Medulla oblongata (tissue), 1 donor: ENCODE measurements at regions not wholly inside any gene's neighbourhood (a gene's known extent, or its start where the extent isn't known, plus 50 kb on each side); places are given as distances from the start of the nearest gene placed in this dataset.
"Not testable (repeated sequence)": the region's sequence is repeated elsewhere in the genome, so short reads cannot be mapped to it uniquely, and the experiment has no call there.

Experiments used
- DNase-seq: peaks from one replicate; pipeline ENCODE4 v3.0.0-alpha.2; 2015; ENCODE audit errors: extremely low spot score

GRCh38 chr18:4544142-4544541, 89.0 kb upstream of the DLGAP1 start:
- DNase-seq: no peak

DNA sequence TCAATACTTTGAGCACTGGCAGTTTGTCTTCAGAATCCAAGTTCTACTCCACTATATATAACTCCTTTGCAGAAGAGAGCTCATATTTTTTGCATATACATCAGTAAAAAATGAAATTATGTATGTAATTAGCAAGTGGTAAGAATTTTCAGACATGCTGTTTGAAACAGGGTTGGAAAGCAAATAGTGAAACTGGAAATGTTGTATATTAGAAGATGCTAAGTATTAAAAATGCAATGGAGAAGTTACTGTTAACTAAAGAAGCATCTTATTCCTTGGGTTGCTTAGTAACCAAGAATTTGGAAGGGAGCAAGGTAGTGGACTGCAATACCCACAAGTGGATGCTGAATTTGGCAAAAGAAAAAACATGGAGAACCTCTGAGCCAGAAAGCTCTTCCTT, 88.6 kb upstream of the DLGAP1 start:
- no peak for DNase-seq

- DNase-seq: no peak
Measured at GRCh38 chr18:4541588-4541987, 86.5 kb upstream of the DLGAP1 start.

- DNase-seq: no peak
Measured at GRCh38 chr18:4536447-4536846, 81.3 kb upstream of the DLGAP1 start.

DNA sequence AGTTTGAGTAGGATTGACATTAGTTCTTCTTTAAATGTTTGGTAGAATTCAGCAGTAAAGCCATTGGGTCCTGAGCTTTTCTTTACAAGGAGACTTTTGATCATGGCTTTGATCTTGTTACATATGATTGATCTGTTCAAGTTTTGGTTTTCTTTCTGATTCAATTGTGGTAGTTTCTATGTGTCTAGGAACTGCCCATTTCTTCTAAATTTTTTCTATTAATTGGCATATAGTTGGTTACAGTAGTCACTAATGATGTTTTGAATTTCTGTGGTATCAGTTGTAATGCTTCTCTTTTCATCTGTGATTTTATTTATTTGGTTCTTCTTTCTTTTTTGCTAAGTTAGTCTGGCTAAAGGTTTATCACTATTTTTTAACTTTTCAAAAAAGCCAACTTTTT, 73.3 kb upstream of the DLGAP1 start:
- DNase-seq: no peak

- not testable (repeated sequence) for DNase-seq
Measured at GRCh38 chr18:4527826-4528225, 72.7 kb upstream of the DLGAP1 start.

DNA sequence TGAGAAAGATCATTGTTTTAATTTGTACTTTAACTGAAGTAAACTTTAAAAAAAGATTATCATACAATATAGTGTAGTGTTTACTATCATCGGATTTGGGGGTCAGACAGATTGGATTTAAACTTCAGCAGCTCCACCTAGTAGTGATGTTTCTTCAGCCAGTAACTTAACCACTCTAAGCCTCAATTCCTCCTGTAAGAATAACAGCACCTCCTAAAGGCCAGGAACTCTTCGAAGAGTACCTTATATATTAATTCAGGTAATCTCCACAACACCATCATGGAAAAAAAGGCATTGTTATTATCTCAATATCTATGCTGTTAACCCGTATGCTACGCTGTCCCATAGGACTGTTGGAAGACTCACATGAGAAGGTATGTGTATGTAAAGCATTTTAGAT, 69.0 kb upstream of the DLGAP1 start:
- DNase-seq: no peak

DNA sequence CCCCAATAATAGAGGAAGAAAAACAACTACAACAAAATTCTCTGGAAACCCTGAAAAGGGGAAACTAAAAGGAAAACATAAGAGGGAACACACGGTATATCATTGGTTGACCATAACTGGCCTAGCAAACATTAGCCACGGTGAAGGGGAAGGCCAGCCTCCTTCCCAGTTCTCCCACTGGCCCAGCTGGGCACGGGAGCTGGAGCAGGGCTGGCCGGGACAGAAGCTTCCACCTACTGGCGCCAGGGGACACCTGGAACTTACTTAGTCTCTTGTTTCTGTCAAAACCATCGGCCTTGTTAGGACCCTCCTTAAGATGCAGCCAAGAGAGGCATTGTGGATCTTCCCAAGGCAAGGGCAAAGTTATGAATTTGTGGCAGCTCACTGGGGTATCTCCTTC, 56.1 kb upstream of the DLGAP1 start:
- no peak for DNase-seq

DNA sequence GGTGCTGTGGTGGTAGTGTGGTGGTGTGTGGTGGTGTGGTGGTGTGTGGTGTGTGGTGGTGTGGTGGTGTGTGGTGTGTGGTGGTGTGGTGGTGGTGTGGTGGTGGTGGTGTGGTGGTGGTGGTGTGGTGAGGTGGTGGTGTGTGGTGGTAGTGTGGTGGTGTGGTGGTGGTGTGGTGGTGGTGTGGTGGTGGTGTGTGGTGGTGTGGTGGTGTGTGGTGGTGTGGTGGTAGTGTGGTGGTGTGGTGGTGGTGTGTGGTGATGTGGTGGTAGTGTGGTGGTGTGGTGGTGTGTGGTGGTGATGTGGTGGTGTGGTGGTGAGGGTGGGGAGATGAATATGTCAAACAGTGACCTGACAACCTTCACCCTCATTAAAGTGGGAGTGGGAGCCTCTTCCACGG, 55.6 kb upstream of the DLGAP1 start:
- DNase-seq: no peak

- no peak for DNase-seq
Measured at GRCh38 chr18:4510160-4510559, 55.1 kb upstream of the DLGAP1 start.
